ENCODE measurements at regions not wholly inside any gene's neighbourhood (a gene's known extent, or its start where the extent isn't known, plus 50 kb on each side); places are given as distances from the start of the nearest gene placed in this dataset.

DNA sequence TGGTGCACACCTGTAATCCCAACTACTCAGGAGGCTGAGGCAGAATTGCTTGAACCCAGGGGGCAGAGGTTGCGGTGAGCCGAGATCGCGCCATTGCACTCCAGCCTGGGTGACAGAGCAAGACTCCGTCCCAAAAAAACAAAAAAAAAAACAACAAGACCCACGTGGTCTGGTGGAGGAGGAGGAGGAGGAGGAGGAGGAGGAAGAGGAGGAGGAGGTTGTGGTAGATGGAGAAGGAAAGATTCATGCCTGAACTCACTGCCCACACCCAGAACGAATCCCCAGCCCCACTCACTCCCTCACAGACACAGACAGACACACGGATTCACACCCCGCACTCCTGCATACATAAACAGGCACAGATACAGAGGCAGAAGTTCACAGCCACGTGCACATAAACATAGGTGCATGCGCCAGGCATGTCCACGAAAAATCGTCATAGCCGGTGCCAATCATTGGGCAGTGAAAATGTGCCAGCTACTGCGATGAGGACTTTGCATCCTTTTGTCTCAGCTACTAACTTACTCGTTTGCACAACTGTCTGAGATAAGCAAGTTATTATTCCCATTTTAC, 138.5 kb downstream of the WSCD1 start:
- no peak for DNase-seq

GRCh38 chr17:6205525-6205924, 135.3 kb downstream of the WSCD1 start:
- no peak for DNase-seq

DNA sequence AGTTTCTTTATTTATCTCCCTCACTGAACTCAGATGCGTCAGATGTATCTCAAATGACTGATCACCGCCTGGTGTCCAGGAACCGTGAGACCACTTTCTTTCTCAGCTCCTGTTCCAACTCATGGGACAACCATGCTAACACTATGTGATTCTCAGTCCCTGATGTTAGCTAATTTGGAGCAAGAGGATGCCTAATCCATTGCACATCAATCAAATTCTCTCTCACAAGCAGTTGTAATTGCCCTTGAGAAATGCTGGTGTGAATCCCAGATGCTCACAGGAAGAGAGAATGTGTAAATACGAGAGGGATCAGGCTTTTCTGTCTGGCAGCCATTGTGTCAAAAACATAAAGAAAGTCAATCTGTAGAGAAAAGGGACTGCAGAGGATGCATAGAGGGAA, 134.9 kb downstream of the WSCD1 start:
- DNase-seq: no peak

GRCh38 chr17:6204203-6204722, 134.1 kb downstream of the WSCD1 start:
- DNase-seq: no peak

- DNase-seq: no peak
Observed at GRCh38 chr17:6196355-6196754, 126.2 kb downstream of the WSCD1 start.

GRCh38 chr17:6195123-6195522, 124.9 kb downstream of the WSCD1 start:
- no peak for DNase-seq

DNA sequence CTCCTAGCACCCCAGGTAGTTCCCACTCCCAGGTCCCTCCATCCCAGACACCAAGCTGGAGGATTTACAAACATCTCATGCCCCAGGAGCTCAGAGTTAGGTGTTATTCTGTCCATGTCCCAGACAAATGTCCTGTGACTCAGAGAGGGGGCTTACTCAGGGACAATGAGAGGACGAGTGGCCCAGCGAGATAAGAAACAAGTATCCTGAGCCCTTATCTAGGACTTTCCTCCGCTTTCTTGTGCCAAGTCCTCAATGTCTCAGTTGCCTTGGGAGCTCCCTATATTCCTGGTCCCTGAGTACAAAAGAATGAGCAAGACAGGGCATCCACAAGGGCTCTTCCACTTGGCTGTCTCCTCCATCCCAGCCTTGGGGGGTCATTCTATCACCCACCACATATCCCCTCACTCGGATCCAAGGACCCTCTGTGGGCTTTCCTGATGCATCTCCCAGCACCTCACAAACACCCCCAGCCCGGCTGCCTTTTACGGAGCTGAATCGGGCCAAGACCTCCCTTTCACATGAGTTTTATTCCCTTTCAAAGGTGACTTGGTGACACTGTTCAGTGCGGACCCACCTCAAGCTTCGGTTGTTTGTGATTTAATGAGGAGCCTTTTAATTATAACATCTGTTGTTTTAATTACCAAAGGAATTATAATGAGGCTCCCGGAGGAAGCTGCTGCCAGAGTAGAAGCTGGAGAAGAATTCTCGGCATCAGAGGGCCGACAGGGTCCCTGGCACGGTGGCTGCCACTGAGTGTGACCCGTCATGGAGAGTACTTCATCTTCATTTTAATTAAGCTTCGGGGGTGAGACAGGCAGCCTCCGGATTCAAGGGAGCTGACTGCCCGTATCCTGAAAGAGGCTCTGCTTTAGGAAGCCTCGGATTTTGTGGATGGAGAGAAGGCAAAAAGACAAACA, 121.5 kb downstream of the WSCD1 start:
- DNase-seq: no peak

DNA sequence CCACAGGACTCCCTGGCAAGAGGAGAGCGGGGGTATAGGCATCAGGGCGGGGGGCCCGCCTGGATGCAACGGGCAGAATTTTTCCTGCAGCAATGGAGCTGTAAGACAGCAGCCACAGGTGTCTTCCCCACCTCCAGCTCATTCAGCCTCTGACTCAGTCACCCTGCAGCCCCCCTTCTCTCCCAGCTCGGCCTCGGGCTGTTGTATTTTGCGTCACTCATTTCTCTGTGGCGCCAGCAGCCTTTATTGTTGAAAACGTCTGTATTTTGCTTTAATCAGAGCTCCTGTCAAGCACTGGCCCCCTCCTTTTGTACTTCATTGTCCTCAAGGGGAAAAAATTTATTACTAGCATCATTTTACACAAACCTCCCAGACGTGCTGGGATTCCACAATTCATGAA, 117.7 kb downstream of the WSCD1 start:
- no peak for DNase-seq

DNA sequence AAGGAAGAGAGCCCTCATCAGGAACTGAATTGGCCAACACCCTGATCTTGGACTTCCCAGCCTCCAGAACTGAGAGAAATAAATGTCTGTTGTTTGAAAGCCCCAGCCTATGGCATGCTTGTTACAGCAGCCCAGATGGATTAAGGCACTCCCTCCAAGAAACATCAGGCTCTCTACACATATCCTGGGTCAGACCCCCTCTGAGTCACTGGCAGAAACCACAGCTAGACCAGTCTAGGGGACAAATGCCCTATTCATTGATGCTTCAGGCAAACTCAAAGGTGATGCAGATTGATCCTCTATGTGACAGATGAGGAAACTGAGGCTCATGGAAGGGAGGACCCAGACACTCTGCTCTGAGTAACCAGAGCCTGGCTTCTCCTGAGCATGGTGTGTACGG, 116.8 kb downstream of the WSCD1 start:
- no peak for DNase-seq

GRCh38 chr17:6184508-6184907, 114.3 kb downstream of the WSCD1 start:
- no peak for DNase-seq

DNA sequence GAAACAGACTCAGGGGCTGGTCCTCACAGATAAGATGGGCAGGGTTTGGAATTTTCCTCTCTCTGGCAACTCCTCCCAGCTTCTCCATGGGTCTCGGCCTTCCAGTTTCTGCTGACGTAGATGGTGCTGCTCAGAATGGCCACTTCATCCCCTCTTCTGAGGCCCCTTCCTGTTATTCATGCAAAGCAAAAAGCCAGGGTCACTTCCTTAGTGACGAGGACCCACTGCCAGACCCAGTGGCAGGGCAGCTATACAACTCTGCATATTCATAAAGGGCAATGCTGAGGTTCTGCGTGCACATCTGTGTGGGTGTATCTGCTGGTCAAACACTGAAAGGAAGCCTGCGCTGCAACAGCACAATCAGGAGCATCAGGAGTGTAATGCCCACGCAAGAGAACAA, 108.8 kb downstream of the WSCD1 start:
- no peak for DNase-seq

- no peak for DNase-seq
Observed at GRCh38 chr17:6177941-6178694, 107.9 kb downstream of the WSCD1 start.
